ENCODE measurements at regions not wholly inside any gene's neighbourhood (a gene's known extent, or its start where the extent isn't known, plus 50 kb on each side); places are given as distances from the start of the nearest gene placed in this dataset.
"Not testable (repeated sequence)": the region's sequence is repeated elsewhere in the genome, so short reads cannot be mapped to it uniquely, and the experiment has no call there.

- H3K27ac Mint-ChIP-seq: no peak overlapping the region
- TF ChIP-seq CTCF (IDR thresholded peaks at IDR 0.05; ENCODE audit: unreplicated experiment in 3 of 3): no peak
- peaks cover 36% of the 10 kb centered on the region for H3K27me3 Mint-ChIP-seq (ENCODE audit: low read depth)
- no peaks in the 10 kb centered on the region for H3K9me3 Mint-ChIP-seq
- no peak overlapping the region for H3K4me3 Mint-ChIP-seq
- H3K4me1 Mint-ChIP-seq: peaks cover 15% of the 10 kb centered on the region
- H3K36me3 Mint-ChIP-seq (ENCODE audit: low read depth): no peaks in the 10 kb centered on the region
Observed at GRCh38 chr20:43385914-43386313, 71.8 kb upstream of the SRSF6 start.

- Mint-ChIP-seq H3K4me3 (no peak overlapping the region), H3K27me3 (ENCODE audit: low read depth) (peaks cover 30% of the 10 kb centered on the region), H3K9me3 (no peaks in the 10 kb centered on the region), H3K27ac (no peak overlapping the region), H3K36me3 (ENCODE audit: low read depth) (no peaks in the 10 kb centered on the region), H3K4me1 (peaks cover 9% of the 10 kb centered on the region)
- no peak for TF ChIP-seq CTCF (IDR thresholded peaks at IDR 0.05; ENCODE audit: unreplicated experiment in 3 of 3)
Observed at GRCh38 chr20:43384101-43384940, 73.4 kb upstream of the SRSF6 start.

- H3K4me1 Mint-ChIP-seq: no peaks in the 10 kb centered on the region
- no peaks in the 10 kb centered on the region for H3K9me3 Mint-ChIP-seq
- no peak overlapping the region for H3K27ac Mint-ChIP-seq
- no peak for TF ChIP-seq CTCF (IDR thresholded peaks at IDR 0.05; ENCODE audit: unreplicated experiment in 3 of 3)
- H3K36me3 Mint-ChIP-seq (ENCODE audit: low read depth): no peaks in the 10 kb centered on the region
- peaks cover 27% of the 10 kb centered on the region for H3K27me3 Mint-ChIP-seq (ENCODE audit: low read depth)
- H3K4me3 Mint-ChIP-seq: no peak overlapping the region
Observed at GRCh38 chr20:43383026-43383795, 74.5 kb upstream of the SRSF6 start.

GRCh38 chr20:43382135-43382534 lies 75.6 kb upstream of the SRSF6 start:
- H3K4me1 Mint-ChIP-seq; H3K9me3 Mint-ChIP-seq; H3K36me3 Mint-ChIP-seq (ENCODE audit: low read depth); H3K27ac Mint-ChIP-seq; H3K4me3 Mint-ChIP-seq: not testable (repeated sequence)
- H3K27me3 Mint-ChIP-seq (ENCODE audit: low read depth): peaks cover 27% of the 10 kb centered on the region

- H3K36me3 Mint-ChIP-seq (ENCODE audit: low read depth); H3K9me3 Mint-ChIP-seq; H3K4me1 Mint-ChIP-seq; H3K4me3 Mint-ChIP-seq; H3K27ac Mint-ChIP-seq: not testable (repeated sequence)
- peaks cover 27% of the 10 kb centered on the region for H3K27me3 Mint-ChIP-seq (ENCODE audit: low read depth)
Observed at GRCh38 chr20:43381533-43381932, 76.2 kb upstream of the SRSF6 start.

GRCh38 chr20:43379239-43379917 lies 78.3 kb upstream of the SRSF6 start:
- H3K27me3 Mint-ChIP-seq (ENCODE audit: low read depth): peaks cover 25% of the 10 kb centered on the region
- H3K27ac Mint-ChIP-seq: no peak overlapping the region
- H3K4me1 Mint-ChIP-seq: no peaks in the 10 kb centered on the region
- H3K9me3 Mint-ChIP-seq: no peaks in the 10 kb centered on the region
- no peak overlapping the region for H3K4me3 Mint-ChIP-seq
- no peaks in the 10 kb centered on the region for H3K36me3 Mint-ChIP-seq (ENCODE audit: low read depth)
- TF ChIP-seq CTCF (IDR thresholded peaks at IDR 0.05; ENCODE audit: unreplicated experiment in 3 of 3): no peak
